IMR-90 (cell line): ENCODE measurements at regions not wholly inside any gene's neighbourhood (a gene's known extent, or its start where the extent isn't known, plus 50 kb on each side); places are given as distances from the start of the nearest gene placed in this dataset.

Source experiments
- BHLHE40 ChIP-seq: fragments of 150-350 bp; IDR thresholded peaks from 2 replicates; pipeline ENCODE4 v1.6.1; 2016; ENCODE audit warnings: mild to moderate bottlenecking, low read depth, low read length
- CEBPB ChIP-seq: IDR thresholded peaks from 2 replicates; pipeline ENCODE4 v1.6.1; 2012; ENCODE audit warnings: low read depth, low read length, improper control_type of control experiment
- CHD1 ChIP-seq: IDR thresholded peaks from 2 replicates; pipeline ENCODE4 v1.6.1; 2012; ENCODE audit warnings: low read depth, low read length, improper control_type of control experiment
- CTCF ChIP-seq: conservative IDR thresholded peaks from 2 replicates; pipeline ENCODE4 v1.5.1; 2012; ENCODE audit warnings: mild to moderate bottlenecking, low read depth, low read length, improper control_type of control experiment
- FOS ChIP-seq: fragments of 150-350 bp; IDR thresholded peaks from 2 replicates; pipeline ENCODE4 v1.6.1; 2016; ENCODE audit warnings: low read depth, low read length
- MAFK ChIP-seq: IDR thresholded peaks from 2 replicates; pipeline ENCODE4 v1.6.1; 2012; ENCODE audit warnings: low read depth, low read length, improper control_type of control experiment
- MXI1 ChIP-seq: IDR thresholded peaks from 2 replicates; pipeline ENCODE4 v1.6.1; 2012; ENCODE audit warnings: low read depth, mild to moderate bottlenecking, low read length, moderate library complexity, borderline replicate concordance
- POLR2A ChIP-seq: IDR thresholded peaks from 2 replicates; pipeline ENCODE4 v1.6.1; 2012; ENCODE audit warnings: mild to moderate bottlenecking, low read depth, low read length
- RAD21 ChIP-seq: IDR thresholded peaks from 2 replicates; pipeline ENCODE4 v1.6.1; 2012; ENCODE audit warnings: low read length, improper control_type of control experiment
- RCOR1 ChIP-seq: IDR thresholded peaks from 2 replicates; pipeline ENCODE4 v1.6.1; 2012; ENCODE audit warnings: mild to moderate bottlenecking, low read length, improper control_type of control experiment; ENCODE audit not compliant: insufficient replicate concordance
- RFX5 ChIP-seq: IDR thresholded peaks from 2 replicates; pipeline ENCODE4 v1.8.0; 2012; ENCODE audit warnings: low read depth, mild to moderate bottlenecking, low read length, moderate library complexity
- SMC3 ChIP-seq: fragments of 150-350 bp; IDR thresholded peaks from 2 replicates; pipeline ENCODE4 v1.6.1; 2016; ENCODE audit warnings: low read depth, mild to moderate bottlenecking, antibody characterized with exemption, low read length, moderate library complexity
- USF2 ChIP-seq: fragments of 150-350 bp; IDR thresholded peaks from 2 replicates; pipeline ENCODE4 v1.6.1; 2017; ENCODE audit warnings: mild to moderate bottlenecking, antibody characterized with exemption, low read length, low read depth

GRCh38 chr18:7303316-7304060 lies 72.6 kb downstream of the LRRC30 start:
- TF ChIP-seq CTCF (no peak), RFX5 (no peak), FOS (no peak), RAD21 (no peak), SMC3 (no peak), RCOR1 (no peak), POLR2A (no peak), MXI1 (no peak), CEBPB (no peak), MAFK (no peak), USF2 (no peak), BHLHE40 (no peak), CHD1 (no peak)
